GOT3 (cell line): ENCODE measurements at regions not wholly inside any gene's neighbourhood (a gene's known extent, or its start where the extent isn't known, plus 50 kb on each side); places are given as distances from the start of the nearest gene placed in this dataset.
"Not testable (repeated sequence)": the region's sequence is repeated elsewhere in the genome, so short reads cannot be mapped to it uniquely, and the experiment has no call there.

Source experiments
- DNase-seq: peaks from one replicate; lab custom pipeline; 2025; ENCODE audit warnings: mixed read lengths; lab: John Stamatoyannopoulos, UW

DNA sequence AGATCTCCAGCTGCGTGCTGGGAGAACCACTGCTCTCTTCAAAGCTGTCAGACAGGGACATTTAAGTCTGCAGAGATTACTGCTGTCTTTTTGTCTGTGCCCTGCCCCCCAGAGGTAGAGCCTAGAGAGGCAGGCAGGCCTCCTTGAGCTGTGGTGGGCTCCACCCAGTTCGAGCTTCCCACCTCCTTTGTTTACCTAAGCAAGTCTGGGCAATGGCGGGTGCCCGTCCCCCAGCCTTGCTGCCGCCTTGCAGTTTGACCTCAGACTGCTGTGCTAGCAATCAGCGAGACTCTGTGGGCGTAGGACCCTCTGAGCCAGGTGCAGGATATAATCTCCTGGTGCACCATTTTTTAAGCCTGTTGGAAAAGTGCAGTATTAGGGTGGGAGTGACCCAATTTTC lies 128.6 kb downstream of the ACTR3 start:
- DNase-seq = not testable (repeated sequence)

DNA sequence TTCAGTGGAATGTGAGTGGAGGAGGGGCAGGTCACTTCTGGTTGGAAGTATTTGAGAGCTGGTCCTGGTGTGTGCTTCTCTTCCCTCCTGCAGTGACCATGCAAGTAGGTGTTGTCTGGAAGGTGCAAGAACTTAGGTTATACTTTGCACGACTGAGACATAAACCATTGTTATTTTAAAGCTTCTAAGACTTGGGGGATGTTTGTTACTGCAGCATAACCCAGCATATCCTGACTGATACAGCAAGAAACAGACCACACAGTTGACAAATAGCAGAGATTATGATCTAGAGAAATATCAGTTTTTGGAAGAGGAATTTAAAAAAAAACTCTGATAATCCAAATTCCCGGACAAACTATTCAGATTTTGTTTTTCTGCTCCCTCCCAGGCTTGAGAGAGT lies 130.8 kb downstream of the ACTR3 start:
- DNase-seq = no peak

DNA sequence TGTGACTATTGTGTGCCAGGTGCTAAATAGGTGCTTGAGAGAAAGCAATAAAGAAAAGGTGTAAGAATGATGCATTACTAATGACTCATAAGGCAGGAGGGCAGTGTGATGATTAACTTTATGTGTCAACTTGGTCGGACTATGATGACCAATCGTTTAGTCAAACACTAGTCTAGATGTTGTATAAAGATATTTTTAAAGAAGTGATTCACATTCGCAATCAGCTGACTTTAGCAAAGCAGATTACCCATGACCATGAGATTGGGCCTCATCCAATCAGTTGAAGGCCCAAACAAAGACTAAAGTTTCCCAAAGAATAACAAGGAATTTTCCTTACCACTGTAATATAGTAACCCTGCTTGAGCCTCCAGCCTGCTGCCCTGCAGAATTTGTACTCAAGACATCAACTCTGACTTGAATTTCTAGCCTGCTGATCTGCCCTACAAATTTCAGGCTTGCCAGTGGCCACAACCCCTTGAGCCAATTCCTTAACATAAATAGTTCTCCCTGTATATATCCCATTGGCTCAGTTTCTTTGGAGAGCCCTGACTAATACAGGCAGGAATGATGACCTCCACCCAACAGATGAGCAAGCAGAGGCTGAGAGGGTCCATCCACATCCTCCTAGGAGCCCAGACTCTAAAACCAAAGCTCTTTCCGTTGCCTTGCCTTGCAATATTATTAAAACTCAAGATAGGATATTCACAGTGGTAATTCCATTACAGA lies 132.6 kb downstream of the ACTR3 start:
- no peak for DNase-seq

DNA sequence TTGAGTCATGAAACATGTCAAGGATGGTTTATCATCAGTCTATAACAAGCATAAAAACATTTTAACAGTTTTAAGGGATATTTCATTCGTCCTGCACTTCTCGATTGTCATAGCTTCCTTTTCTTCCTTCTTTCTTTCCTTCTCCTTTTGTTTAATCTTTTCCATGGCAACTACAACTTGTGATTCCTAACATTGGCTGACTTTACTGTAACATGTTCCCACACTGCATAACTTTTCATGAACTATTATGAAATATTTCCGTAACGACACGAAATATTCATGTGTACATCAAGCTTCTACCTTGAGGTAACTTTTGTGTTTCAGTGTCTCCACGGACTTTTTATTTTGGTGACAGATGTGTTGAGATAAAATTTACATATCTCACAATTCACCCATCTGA lies 134.4 kb downstream of the ACTR3 start:
- no peak for DNase-seq

DNA sequence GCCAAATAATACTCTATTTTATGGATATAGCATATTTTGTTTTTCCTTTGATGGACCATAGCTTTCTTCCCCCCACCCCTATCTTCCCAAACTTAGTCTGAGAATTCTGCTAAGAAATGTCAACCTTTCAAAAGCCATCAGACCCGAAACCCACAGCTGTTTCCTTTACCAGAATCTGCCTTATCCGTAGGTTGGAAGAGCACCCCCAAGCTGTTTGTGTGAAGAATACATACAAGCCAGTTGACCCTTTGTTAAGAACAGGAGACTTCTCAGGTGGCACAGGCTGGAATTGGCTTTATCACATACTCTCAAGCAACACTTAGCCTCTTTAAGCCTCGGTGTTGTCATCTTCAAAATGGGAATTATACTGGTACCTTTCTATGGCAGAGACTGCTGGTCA lies 135.1 kb downstream of the ACTR3 start:
- no peak for DNase-seq

DNA sequence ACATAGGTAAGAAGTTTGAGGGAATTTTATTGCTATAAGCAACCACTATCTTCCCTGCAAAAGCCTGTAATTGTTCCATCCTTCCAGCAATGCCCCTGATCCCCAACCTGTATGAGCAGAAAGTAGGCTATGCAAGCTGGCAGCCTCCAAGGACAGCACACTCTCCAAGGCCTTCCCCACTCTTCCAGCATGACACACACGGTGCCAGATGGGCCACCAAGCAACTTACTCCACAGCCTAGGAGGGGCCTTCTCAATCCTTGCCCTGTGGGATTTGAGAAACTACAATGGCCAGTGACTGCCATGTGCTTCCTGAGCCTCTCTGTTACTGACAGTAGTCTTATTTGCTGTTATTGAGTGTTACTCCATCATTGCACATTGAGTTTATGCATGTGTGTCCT lies 137.5 kb downstream of the ACTR3 start:
- no peak for DNase-seq

DNA sequence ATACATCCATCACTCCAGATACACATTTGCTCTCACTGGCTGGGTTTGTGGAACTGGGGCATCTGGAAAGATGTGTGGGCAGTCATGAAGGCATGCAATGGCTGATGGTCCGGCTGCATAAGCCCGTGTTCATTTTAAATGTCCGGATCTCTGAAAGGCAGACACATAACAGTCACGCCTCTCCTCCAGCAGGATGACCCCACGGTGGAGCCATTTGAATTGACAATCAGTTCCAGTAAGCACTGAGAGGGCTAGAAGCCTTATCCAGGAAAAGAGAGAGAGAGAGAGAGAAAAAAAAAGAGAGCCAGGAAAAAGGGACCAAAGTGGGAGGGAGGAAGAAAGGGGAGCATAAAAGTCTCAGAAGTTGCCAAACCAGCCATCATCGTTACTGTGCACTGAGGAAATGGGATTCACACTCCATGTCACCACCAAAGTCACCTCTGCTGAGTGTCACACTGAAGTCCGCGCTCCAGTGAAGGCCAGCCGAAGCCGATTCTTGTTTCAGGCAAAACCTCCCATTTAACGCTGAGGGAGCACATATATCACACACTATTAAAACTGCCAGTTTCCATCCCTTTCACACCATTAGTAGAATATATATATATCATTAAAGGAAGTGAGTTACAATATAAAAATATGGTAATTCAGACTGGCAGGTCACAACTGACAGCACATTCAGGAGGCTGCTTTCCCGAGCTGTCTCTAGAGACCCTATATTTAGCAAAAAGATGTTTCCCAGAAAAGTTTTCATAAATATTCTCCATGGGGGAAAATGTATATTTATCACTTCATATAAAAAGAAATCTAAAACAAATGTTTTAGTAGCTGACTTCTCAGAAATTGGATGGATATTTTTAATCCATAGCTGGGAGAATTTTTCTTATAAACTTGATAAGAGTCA lies 142.0 kb downstream of the ACTR3 start:
- no peak for DNase-seq

DNA sequence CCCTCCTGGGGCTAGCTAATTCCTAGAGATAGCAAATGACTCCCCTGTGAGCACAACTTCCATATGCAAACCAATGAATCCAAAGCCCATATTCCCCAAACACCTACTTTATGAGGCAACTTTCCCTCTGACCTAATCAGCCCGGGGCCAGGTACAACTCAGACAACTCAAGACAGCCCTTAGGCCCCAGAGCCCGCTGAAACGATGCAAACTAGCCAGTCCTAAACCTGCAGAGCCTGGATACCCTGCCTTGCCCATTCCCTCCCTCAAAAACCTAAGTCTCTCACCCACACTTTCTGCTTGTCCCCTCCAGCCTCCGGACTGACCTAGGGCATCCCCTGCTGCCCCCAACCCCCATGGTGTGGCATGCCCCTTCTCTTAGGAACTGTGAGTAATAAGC lies 142.8 kb downstream of the ACTR3 start:
- no peak for DNase-seq

DNA sequence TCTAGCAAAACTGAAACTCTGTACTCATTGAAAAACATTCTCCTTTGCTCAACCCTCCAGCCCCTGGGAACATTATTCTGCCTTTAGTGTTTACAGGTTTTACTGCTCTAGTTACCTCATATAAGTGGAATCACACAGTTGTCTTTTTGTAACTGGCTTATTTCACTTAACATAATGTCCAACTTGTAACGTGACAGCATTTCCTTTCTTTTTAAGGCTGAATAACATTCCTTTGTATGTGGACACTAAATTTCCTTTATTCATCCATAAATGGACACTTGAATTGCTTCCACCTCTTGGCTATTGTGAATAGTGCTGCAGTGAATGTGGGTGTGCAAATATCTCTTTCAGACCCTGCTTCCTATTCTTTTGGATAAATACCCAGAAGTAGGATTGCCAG lies 144.9 kb downstream of the ACTR3 start:
- DNase-seq = no peak

DNA sequence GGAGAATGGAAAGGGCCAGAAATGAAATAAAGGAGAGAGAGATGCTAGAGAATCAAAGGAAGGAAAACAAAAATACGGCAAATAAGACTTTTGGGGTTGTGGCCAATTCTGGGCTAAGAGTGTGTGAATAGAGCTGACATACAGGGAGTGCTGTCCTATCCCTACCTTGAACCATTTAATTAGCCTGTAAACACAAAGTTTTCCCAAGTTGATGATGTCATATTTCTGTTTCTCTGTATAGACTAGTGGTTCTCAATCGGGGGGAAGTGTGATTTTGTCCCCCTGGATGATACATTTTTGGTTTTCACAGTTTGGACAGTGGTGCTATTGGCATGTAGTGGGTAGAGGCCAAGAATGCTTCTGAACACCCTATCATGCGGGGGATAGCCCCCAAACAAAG lies 148.8 kb downstream of the ACTR3 start:
- no peak for DNase-seq

DNA sequence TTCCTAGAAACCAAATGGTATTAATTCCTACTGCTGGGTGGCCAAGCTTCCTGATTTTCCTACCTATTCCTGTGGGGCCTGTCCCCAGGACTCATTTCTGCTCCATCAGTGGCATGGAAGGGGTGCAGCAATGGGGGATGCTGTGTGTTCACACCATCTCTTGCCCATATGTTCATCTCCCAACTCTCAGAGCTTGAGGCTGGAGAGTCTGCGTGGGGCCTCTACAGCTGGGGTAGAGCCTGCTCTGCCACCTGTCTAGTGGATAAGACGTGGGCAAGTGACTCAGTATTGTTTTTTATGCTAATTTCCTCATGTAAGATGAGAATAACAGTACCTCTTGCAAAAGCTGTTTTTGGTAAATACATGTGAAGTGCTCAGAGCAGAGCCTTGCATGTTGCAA lies 149.8 kb downstream of the ACTR3 start:
- DNase-seq = no peak

DNA sequence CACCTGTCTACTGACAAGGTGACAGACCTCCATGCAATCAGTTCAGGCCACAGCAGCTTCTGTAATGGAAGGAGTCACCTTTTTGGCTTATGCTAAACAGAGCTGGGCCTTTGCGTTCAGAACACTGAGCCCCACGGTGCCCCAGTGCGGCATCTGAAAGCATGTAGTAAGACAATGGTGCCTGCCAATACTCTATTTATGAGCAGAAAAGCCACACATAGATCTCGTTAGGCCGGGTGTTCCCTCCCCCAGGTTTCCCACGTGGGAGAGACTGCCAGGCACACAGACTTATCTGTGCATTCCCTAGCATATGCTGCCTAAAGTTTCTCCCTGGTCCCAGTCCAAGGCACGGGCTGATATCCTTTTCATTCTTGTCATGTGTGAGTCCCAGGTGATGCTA lies 150.9 kb downstream of the ACTR3 start:
- DNase-seq = no peak

DNA sequence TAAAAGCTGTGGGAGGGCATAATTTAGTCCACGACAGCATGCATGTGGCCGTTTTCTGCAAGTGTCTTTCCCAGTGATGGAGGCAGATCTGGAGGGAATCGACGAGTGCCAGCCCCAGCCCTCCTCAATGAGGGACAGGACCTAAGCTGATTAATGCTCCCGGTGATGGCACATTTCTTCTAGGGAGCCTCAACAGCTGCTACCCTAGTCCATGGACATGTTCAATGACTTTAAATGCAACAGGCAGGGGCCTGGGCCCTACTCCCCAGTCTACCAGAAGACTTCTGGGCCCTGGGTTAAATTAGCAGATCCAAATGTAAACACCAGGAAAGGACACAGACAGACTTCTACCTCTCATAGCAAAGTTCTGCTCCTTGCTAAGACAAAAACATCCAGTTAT lies 155.1 kb downstream of the ACTR3 start:
- DNase-seq = no peak

DNA sequence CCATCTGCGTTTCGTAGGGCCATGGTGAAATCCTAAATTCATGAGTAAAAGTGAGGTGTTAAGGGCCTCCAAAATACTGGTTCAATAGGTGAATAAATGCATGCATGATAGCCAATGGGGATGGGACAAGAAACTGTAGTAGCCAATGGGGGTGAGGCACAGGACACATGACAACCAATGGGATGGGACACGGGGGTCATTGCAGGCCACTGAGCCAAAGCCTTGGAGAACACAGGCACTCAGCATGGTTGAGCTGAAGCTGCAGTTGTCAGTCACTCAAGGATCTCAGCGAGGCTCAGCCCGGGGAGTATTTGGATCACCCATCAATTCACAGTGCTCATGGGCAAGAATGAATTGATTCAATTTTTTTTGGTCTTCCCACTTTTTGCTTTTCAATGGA lies 156.5 kb downstream of the ACTR3 start:
- no peak for DNase-seq

DNA sequence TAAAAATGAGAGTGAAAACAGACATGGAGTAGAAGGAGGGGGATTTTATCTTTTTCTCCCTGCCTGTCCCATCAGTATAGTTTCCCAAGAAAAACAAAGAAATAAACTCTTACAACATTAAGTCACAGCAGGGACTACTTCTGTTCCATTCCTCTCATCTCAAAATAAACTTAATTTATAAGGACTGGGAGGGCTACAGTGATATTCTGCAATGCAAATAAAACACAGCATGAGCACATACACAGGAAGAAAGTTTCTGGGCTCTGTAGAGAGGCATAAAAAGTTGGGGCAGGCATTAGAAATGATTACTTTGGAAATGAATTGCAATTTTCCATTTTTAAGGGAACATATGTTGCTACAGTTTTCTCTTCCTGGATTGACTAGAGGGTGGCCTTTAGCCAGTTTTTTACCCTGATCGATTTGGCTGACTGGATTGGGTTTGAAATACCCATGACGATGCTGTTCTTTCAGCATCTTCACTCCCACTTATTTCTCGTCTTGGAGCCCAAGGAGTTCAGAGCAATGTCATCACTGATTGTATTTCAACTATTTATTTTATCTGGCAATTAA lies 157.1 kb downstream of the ACTR3 start:
- DNase-seq = no peak

DNA sequence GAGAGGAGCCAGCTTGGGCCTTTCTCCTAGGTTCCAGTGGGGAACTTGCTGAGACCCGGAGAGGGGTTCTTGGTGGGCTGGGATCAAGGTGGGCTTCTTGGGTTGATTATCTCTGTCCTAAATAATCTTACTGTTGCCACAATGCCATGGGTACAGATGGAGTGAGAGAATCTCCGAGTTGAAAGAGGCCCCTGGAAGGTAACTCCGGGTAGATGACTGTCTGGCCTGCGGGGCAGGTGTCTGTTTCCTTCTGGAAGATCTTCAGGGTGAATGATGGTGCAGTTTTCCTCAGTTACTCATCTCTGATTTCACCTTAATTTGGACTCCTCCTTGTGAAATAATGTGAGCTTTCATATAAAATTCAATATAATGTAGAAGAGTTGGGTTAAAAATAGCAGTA lies 159.4 kb downstream of the ACTR3 start:
- no peak for DNase-seq

DNA sequence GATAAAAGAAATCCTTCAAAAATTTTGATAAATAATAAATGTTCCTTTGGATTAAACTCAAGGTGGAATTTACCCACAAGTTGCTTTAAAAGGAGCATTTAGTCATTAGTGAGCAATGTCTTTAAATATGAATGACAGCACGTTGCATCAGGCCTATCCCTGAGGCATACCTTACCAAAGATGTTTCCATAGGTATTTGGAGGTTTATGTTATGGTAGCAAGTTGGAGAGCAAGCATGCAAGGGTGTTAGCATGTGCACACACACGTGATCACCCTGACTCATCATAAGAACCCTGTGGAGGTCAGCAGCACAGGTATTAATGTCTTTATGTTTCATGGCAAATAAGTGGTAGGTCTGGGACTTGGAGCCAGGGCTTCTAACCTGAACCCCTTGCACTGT lies 159.9 kb downstream of the ACTR3 start:
- DNase-seq = no peak

DNA sequence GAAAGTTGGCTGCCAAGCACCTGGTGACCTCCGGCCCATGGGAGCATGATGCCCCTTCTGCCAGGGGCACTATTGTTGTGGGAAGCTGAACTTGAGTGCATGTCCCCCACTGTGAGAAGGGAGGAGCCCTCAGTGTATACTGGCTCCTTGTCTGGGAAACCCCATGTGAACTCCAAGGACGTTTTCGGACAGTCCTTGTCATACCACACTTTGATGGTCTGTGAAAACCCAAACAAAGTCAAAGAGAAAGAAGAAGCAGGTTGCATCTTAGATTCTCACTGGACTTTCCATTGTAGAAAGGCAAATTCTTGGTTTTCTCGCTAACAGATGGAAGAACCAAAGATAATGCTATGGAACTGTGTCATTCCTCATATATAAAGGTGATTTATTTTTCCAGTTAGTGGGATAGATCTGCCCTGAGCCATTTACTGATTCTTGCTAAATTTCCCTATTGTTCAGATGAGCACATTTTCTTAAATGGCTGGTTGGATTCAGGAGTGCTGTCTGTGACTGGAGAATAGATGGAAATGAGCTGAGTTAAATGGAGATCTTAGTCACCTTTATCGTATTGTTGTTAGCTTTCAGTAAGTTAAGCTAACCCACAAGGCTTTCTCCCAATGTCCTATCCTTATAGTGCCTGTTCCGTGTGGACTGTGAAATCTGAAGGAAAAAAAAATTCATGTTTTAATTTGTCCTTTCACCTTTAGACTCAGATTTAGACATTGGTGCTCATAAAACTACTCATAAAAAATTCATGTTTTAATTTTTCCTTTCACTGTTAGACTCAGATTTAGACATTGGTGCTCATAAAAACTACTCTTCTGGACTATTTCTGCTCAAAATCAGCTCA lies 166.6 kb downstream of the ACTR3 start:
- DNase-seq = no peak

DNA sequence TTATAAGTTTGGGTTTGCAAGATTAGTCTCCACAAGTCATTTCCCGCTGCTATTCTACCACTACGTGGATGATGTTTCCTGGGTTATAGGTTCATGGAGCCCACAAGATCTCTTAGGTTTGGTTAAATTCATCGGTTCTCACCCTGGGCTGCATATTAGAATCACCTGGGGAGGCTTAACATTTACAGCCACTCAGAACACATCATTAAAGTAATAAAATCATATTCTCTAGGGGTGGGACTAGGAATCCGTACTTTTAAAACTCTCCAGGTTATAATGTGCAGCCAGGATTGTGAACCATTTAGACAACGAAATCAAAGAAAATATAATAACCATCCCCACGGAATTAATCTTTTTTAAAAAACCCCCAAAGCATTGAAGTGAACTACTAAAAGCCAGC lies 167.7 kb downstream of the ACTR3 start:
- DNase-seq = no peak

DNA sequence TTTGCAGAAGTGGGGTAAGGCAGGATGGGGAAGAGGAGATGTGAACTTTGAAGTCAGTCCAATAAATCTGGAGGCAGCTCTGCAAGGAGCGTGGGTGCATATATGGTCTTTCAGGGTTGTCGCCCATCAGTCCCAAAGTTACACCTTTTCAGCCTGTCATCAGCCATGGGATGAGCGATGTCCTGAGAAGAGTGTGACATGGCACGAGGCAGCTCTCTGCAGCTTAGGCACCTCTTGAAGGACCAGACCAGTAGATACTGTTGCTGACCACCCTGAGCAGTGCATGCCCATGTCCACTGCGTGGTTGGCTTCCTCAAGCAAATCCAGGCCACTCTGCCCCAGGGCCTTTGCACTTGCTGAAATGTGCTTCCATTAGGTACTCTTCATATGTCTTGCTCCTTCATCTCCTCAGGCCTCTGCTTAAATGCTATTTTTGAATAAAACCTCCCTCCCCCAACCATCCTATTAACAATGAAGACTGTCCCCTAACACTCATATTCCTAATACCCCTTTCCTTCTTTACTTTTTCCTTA lies 171.7 kb downstream of the ACTR3 start:
- DNase-seq = no peak

DNA sequence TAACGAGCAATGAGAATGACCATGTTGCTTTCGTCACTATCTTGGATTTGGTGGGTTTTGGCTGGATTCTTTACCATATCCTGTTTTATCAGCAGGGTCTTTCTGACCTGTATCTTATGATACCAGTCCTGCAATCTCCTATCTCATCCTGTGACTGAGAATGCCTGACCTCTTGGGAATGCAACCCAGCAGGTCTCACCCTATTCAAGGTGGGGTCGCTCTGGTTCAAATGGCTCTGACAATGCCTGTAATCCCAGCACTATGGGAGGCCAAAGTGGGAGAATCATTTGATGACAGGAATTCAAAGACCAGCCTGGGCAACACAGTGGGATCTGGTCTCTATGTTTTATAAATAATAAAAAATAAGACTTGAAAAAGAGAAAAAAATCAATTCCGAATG lies 173.5 kb downstream of the ACTR3 start:
- DNase-seq = no peak

DNA sequence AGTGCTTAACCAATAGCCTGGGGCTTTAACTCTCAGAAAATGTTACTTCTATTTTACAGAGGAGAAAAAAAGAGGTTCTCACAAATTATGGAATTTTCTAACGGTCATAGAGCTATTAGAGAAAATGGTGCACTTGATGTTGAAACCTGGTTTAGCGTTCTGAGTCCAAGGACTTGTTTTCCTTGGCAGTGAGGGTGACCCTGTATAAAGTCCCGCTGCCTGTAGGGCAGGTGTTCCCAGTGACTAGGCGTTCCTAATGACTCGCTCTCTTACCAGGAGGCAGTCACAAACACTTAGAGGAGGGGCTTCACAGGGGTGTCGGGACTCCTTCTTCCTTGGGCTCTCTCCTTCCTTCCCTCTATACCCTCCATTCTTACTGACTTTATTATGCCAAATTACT lies 175.8 kb downstream of the ACTR3 start:
- DNase-seq = no peak
